ENCODE measurements at regions not wholly inside any gene's neighbourhood (a gene's known extent, or its start where the extent isn't known, plus 50 kb on each side); places are given as distances from the start of the nearest gene placed in this dataset.
A peak's percentile ranks its signal among the peaks of the same experiment; 100 is the strongest.

- DNase-seq, result no peak
Measured at GRCh38 chr2:8030573-8031303, 651.1 kb upstream of the ID2 start.

DNA sequence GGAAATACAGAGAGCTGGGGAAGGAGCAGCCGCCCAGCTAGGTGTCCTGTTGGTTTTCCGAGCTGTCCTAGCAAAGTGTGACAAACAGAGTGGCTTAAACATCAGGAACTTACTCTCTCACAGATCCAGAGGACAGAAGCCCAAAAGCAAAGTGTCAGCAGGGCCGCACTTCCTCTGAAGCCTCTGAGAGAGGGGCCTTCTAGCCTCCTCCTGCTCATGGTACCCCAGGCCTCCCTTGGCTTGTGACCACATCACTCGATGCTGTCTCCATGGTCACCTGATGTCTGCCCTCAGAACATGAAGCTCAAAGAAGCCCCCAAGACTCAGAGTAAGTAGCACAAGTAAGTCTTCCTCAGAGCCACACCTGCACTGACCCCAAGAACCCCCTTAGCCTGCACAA lies 650.5 kb upstream of the ID2 start:
- no peak for DNase-seq

- DNase-seq, result no peak
Measured at GRCh38 chr2:8033546-8034096, 648.2 kb upstream of the ID2 start.

DNA sequence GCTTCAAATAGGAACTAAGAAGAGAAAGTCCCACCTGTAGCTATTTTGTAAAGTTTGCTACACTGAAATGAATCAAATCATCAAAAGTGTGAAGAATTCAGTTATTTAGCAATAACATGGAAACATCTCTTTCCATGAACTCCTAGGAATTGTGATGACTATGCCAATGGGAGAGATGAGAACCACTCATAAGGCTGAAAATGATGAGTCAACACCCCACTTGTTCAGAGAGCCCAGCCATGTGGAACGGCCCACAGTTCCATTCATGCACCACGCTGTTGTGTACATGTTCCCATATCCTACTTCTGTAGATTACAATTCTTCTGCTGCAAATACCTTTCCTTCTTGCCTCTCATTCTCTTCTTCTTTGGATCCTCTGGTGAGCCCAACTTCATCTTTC lies 645.5 kb upstream of the ID2 start:
- peak; percentile 13 for DNase-seq

- no peak for DNase-seq
Measured at GRCh38 chr2:8039732-8040131, 642.1 kb upstream of the ID2 start.

DNA sequence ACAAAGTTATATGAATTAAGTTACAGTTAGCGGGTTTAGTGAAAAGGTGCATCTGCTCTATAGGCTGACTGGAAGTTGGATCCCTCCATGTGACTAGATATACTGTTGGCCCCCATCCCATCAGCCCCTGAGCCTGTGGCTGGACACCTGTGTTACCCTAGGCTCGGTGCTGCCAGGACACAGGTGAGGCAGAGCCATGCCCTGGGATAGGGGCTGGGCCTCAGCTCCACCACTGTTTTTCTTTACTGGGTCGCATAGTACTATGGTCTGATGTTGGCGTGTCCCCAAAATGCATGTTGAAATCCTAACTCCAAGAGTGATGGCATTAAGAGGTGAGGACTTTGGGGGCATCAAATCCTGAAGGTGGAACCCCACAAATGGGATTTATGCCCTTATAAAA lies 638.6 kb upstream of the ID2 start:
- DNase-seq, result no peak

DNA sequence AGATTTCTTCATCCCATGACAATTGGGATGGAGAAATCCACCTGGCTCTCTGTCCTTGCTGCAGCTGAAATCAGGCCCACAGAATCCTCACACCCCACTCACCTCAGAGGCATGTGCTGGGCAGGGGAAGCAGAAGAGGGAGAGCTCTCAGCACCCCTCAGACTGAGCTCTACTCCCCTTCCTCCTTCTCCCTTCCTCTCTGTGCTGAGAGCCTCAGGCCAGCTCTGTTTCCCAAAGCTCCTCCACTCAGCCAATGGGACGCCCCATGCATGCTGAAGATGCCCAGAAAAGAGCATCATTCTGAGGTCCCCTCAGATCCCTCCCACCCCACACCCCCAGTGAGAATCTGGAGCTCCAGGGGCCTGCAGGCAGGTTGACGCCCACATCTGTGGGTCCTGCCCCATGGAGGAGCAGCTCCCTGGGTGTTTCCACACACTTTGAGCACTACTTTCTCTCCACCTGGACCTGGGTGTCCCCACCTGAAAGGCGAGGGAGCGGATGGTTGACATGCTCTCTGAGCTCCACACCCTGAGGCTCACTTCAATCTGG lies 637.7 kb upstream of the ID2 start:
- DNase-seq, result no peak

DNA sequence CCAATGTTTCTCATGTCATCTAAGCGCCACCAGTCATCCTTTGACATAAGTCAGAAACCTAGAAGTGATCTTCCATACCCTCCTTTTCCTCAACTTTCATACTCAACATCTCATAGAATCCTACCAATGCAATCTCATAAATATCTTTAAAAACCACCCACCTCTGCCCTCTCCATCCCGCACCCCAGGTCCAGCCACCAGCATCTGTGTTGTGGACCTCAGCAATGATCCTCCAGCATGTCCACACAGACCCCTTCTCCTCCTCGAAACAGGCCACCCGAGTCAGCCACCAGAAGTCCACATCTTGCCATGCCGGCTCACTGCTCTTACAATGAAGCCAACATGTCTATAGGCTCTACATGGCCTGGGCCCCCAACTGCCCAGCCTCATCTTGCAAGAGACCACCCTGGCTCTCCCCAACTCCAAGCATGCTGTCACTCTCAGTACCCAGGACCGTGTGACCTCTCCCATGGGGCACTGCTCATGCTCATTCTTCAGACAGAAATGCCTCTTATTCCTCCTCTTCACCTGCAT lies 636.7 kb upstream of the ID2 start:
- DNase-seq, result no peak

GRCh38 chr2:8046849-8047248 lies 635.0 kb upstream of the ID2 start:
- no peak for DNase-seq

DNA sequence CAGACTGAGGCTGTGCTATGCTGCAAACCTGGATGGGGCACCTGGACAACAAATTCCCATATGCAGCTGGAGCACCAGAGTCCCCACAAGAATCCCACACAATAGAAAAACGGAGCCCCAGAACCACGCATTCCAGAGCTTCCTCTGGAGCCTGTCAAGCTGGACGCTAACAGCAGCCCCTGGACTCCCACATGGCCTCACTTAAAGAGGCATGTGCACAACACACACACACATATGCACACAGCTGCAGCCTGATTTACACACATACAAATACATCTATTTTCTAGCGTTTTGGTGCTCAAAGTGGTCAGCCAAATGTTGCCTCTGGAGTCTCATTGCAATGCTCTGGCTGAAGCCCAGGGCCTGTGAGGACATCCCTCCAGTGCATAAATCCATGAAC lies 632.7 kb upstream of the ID2 start:
- DNase-seq, result no peak

- DNase-seq, result no peak
Measured at GRCh38 chr2:8049851-8050571, 631.8 kb upstream of the ID2 start.

GRCh38 chr2:8053216-8053615 lies 628.6 kb upstream of the ID2 start:
- DNase-seq, result no peak

DNA sequence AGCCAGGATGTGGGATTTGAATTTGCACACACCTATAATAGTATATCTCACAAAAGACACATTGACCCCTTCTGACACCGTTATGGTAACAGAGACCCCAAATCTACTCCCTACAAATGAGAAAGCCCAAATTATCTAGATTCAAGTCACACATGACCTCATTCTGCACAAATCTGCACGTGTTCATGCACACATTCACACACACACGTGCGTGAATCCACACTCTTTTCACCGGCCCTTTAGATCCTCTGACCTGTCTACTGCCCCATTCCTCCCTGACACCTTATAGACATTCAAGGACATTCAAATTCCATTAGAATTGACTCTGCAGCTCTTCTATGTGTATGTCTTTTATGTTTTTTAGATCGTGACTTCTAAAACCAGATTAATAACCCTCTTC lies 627.8 kb upstream of the ID2 start:
- DNase-seq, result no peak

DNA sequence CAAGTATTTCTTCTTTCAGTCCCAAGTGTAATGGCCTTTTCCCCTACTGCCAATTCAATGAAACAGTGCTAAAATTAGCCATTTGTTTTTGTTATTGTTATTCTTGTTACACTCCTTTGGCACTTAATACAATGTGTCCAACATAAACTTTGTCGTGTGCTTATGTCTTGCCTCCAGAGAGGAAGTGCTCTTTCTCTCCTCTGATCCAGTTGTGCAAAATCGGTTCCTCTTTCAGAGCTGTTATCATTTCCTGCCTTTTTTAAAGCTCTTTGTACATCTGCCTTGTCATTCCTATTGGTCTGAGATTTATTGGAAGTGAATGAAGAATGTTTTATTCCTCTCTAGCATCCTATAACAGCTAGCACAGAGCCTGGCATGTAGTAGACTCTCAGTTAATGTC lies 623.2 kb upstream of the ID2 start:
- DNase-seq, result no peak

GRCh38 chr2:8059255-8059654 lies 622.6 kb upstream of the ID2 start:
- peak; percentile 33 for DNase-seq

GRCh38 chr2:8059794-8060193 lies 622.1 kb upstream of the ID2 start:
- no peak for DNase-seq

DNA sequence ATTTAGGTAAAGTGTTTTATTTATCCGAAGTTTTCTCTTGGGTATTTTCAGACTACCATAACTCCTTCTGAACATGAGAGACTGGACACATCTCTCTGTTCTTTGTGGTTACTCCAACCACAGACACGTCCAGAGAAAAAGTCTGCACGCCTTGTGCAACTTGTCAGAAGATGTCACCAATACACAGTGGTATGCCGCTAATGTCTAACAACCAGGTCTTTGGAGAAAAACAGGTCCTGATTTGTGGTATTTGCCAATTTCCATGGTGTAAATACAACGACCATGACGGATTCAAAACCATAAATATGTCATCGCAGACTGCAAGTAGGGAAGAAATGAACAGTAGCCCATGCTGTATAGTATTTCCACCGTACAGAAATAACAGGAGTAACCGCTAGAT lies 620.6 kb upstream of the ID2 start:
- no peak for DNase-seq

DNA sequence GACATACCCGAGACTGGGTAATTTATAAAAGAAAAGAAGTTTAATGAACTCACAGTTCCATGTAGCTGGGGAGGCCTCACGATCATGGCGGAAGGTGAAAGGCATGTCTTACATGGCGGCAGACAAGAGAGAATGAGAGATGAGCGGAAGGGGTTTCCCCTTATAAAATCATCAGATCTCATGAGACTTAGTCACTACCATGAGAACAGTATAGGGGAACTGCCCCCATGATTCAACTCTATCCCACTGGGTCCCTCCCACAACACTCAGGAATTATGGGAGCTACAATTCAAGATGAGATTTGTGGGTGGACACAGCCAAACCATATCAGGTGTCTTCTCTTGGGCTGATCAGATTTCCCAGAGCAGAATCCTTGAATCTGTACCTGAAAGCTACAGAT lies 617.3 kb upstream of the ID2 start:
- DNase-seq, result no peak

GRCh38 chr2:8065191-8065590 lies 616.7 kb upstream of the ID2 start:
- DNase-seq, result no peak

- no peak for DNase-seq
Measured at GRCh38 chr2:8067784-8068336, 614.0 kb upstream of the ID2 start.

GRCh38 chr2:8072907-8073306 lies 608.9 kb upstream of the ID2 start:
- no peak for DNase-seq

GRCh38 chr2:8073916-8074315 lies 607.9 kb upstream of the ID2 start:
- DNase-seq, result no peak

All from NCI-H510A (cell line).